Natural killer cell treated with Interleukin-12 subunit alpha and Interleukin-12 subunit beta and Interleukin-15 and Interleukin-18, amount 100 ng/mL, for 72 hours (primary cell): ENCODE measurements at regions not wholly inside any gene's neighbourhood (a gene's known extent, or its start where the extent isn't known, plus 50 kb on each side); places are given as distances from the start of the nearest gene placed in this dataset.

Experiments
- ATAC-seq, 2 donors: fragments of 150-1000 bp; cut with Tn5 transposase in 1 of 2; sonication (Bioruptor Pico), chemical (Tn5 transposase) in 1 of 2; 2 replicates each; pipeline ENCODE4 v1.10.0; 2021
- DNase-seq: peaks from one replicate; pipeline ENCODE4 v3.0.0; 2022; ENCODE audit warnings: low spot score
- H3K27ac Mint-ChIP-seq, 2 donors: 1 replicate in 1 of 2; 2 replicates in 1 of 2; pipeline ENCODE4 v1.8.0; 2022; ENCODE audit warnings: mixed read lengths in 2 of 2, mild to moderate bottlenecking in 1 of 2, moderate library complexity in 1 of 2
- H3K27me3 Mint-ChIP-seq, 2 donors: 1 replicate in 1 of 2; 2 replicates in 1 of 2; pipeline ENCODE4 v1.8.0; 2022; ENCODE audit warnings: mixed read lengths in 2 of 2
- H3K36me3 Mint-ChIP-seq: one replicate; pipeline ENCODE4 v1.8.0; 2022; ENCODE audit warnings: mixed read lengths
- H3K4me1 Mint-ChIP-seq, 2 donors: 1 replicate in 1 of 2; 2 replicates in 1 of 2; pipeline ENCODE4 v1.8.0; 2022; ENCODE audit warnings: low read depth in 2 of 2, mixed read lengths in 2 of 2, mild to moderate bottlenecking in 1 of 2
- H3K4me3 Mint-ChIP-seq: one replicate; pipeline ENCODE4 v1.8.0; 2022; ENCODE audit warnings: mixed read lengths
- H3K9me3 Mint-ChIP-seq: 2 replicates; pipeline ENCODE4 v1.8.0; 2022; ENCODE audit warnings: mixed read lengths

GRCh38 chr2:146844226-146844990 lies 1000.4 kb upstream of the ACVR2A start:
- DNase-seq (no peak), ATAC-seq (no peak)
- Mint-ChIP-seq H3K4me1 (no peaks in the 10 kb centered on the region), H3K4me3 (no peak overlapping the region), H3K27me3 (no peaks in the 10 kb centered on the region), H3K36me3 (no peaks in the 10 kb centered on the region), H3K9me3 (peaks cover 11% of the 10 kb centered on the region), H3K27ac (no peak overlapping the region)

- Mint-ChIP-seq H3K36me3 (no peaks in the 10 kb centered on the region), H3K27ac (no peak overlapping the region), H3K27me3 (no peaks in the 10 kb centered on the region), H3K9me3 (peaks cover 21% of the 10 kb centered on the region), H3K4me3 (no peak overlapping the region), H3K4me1 (no peaks in the 10 kb centered on the region)
- ATAC-seq: no peak
- no peak for DNase-seq
These were observed 1007.0 kb upstream of the ACVR2A start for GRCh38 chr2:146837857-146838256.

GRCh38 chr2:146826388-146826787 lies 1018.4 kb upstream of the ACVR2A start:
- H3K36me3 Mint-ChIP-seq: no peaks in the 10 kb centered on the region
- no peak overlapping the region for H3K4me3 Mint-ChIP-seq
- H3K9me3 Mint-ChIP-seq: peaks cover 5% of the 10 kb centered on the region
- no peak for DNase-seq
- no peak for ATAC-seq
- no peaks in the 10 kb centered on the region for H3K4me1 Mint-ChIP-seq
- H3K27me3 Mint-ChIP-seq: no peaks in the 10 kb centered on the region
- H3K27ac Mint-ChIP-seq: no peak overlapping the region

GRCh38 chr2:146821836-146822316 lies 1023.0 kb upstream of the ACVR2A start:
- H3K36me3 Mint-ChIP-seq: no peaks in the 10 kb centered on the region
- no peaks in the 10 kb centered on the region for H3K4me1 Mint-ChIP-seq
- no peak overlapping the region for H3K4me3 Mint-ChIP-seq
- no peak overlapping the region for H3K27ac Mint-ChIP-seq
- peaks cover 5% of the 10 kb centered on the region for H3K9me3 Mint-ChIP-seq
- DNase-seq: no peak
- no peak for ATAC-seq
- no peaks in the 10 kb centered on the region for H3K27me3 Mint-ChIP-seq

GRCh38 chr2:146820672-146821071 lies 1024.2 kb upstream of the ACVR2A start:
- H3K9me3 Mint-ChIP-seq: peaks cover 5% of the 10 kb centered on the region
- no peak overlapping the region for H3K27ac Mint-ChIP-seq
- H3K4me1 Mint-ChIP-seq: no peaks in the 10 kb centered on the region
- H3K36me3 Mint-ChIP-seq: no peaks in the 10 kb centered on the region
- ATAC-seq (no peak), DNase-seq (no peak)
- H3K27me3 Mint-ChIP-seq: no peaks in the 10 kb centered on the region
- H3K4me3 Mint-ChIP-seq: no peak overlapping the region

- no peaks in the 10 kb centered on the region for H3K36me3 Mint-ChIP-seq
- ATAC-seq: no peak
- no peak overlapping the region for H3K4me3 Mint-ChIP-seq
- no peak overlapping the region for H3K27ac Mint-ChIP-seq
- no peak for DNase-seq
- H3K4me1 Mint-ChIP-seq: no peaks in the 10 kb centered on the region
- H3K9me3 Mint-ChIP-seq: peaks cover 4% of the 10 kb centered on the region
- H3K27me3 Mint-ChIP-seq: no peaks in the 10 kb centered on the region
These were observed 1026.7 kb upstream of the ACVR2A start for GRCh38 chr2:146818122-146818521.

- ATAC-seq (no peak), DNase-seq (no peak)
- Mint-ChIP-seq H3K36me3 (no peaks in the 10 kb centered on the region), H3K27me3 (no peaks in the 10 kb centered on the region), H3K27ac (no peak overlapping the region), H3K9me3 (peaks cover under 1% of the 10 kb centered on the region), H3K4me1 (no peaks in the 10 kb centered on the region), H3K4me3 (no peak overlapping the region)
These were observed 1027.2 kb upstream of the ACVR2A start for GRCh38 chr2:146817613-146818012.

GRCh38 chr2:146814971-146815370 lies 1029.9 kb upstream of the ACVR2A start:
- no peak overlapping the region for H3K27ac Mint-ChIP-seq
- peaks cover 13% of the 10 kb centered on the region for H3K9me3 Mint-ChIP-seq
- H3K27me3 Mint-ChIP-seq: no peaks in the 10 kb centered on the region
- H3K36me3 Mint-ChIP-seq: peaks cover 4% of the 10 kb centered on the region
- H3K4me1 Mint-ChIP-seq: no peaks in the 10 kb centered on the region
- no peak for ATAC-seq
- H3K4me3 Mint-ChIP-seq: no peak overlapping the region
- DNase-seq: no peak

- no peaks in the 10 kb centered on the region for H3K27me3 Mint-ChIP-seq
- ATAC-seq (no peak), DNase-seq (no peak)
- H3K27ac Mint-ChIP-seq: no peak overlapping the region
- peaks cover 28% of the 10 kb centered on the region for H3K9me3 Mint-ChIP-seq
- peaks cover 14% of the 10 kb centered on the region for H3K36me3 Mint-ChIP-seq
- H3K4me1 Mint-ChIP-seq: no peaks in the 10 kb centered on the region
- H3K4me3 Mint-ChIP-seq: no peak overlapping the region
These were observed 1037.2 kb upstream of the ACVR2A start for GRCh38 chr2:146807568-146808168.

GRCh38 chr2:146806364-146807005 lies 1038.3 kb upstream of the ACVR2A start:
- Mint-ChIP-seq H3K4me3 (no peak overlapping the region), H3K27me3 (no peaks in the 10 kb centered on the region)

GRCh38 chr2:146804288-146804687 lies 1040.5 kb upstream of the ACVR2A start:
- no peaks in the 10 kb centered on the region for H3K27me3 Mint-ChIP-seq
- no peaks in the 10 kb centered on the region for H3K4me1 Mint-ChIP-seq
- H3K4me3 Mint-ChIP-seq: no peak overlapping the region
- H3K36me3 Mint-ChIP-seq: peaks cover 10% of the 10 kb centered on the region
- no peak overlapping the region for H3K27ac Mint-ChIP-seq
- peaks cover 16% of the 10 kb centered on the region for H3K9me3 Mint-ChIP-seq
- no peak for ATAC-seq
- DNase-seq: no peak

More at GRCh38 chr2:146806364-146807005, 1038.3 kb upstream of the ACVR2A start:
- no peak for ATAC-seq
- peaks cover 14% of the 10 kb centered on the region for H3K36me3 Mint-ChIP-seq
- H3K4me1 Mint-ChIP-seq: no peaks in the 10 kb centered on the region
- no peak overlapping the region for H3K27ac Mint-ChIP-seq
- DNase-seq: no peak
- H3K9me3 Mint-ChIP-seq: peaks cover 22% of the 10 kb centered on the region

- ATAC-seq (no peak), DNase-seq (no peak)
- peaks cover 11% of the 10 kb centered on the region for H3K9me3 Mint-ChIP-seq
- no peaks in the 10 kb centered on the region for H3K4me1 Mint-ChIP-seq
- no peak overlapping the region for H3K27ac Mint-ChIP-seq
- no peaks in the 10 kb centered on the region for H3K27me3 Mint-ChIP-seq
- H3K36me3 Mint-ChIP-seq: peaks cover 5% of the 10 kb centered on the region
- no peak overlapping the region for H3K4me3 Mint-ChIP-seq
These were observed 1042.9 kb upstream of the ACVR2A start for GRCh38 chr2:146801886-146802285.

GRCh38 chr2:146786396-146786795 lies 1058.4 kb upstream of the ACVR2A start:
- Mint-ChIP-seq H3K27me3 (no peaks in the 10 kb centered on the region), H3K27ac (no peak overlapping the region), H3K36me3 (peaks cover 27% of the 10 kb centered on the region), H3K4me3 (no peak overlapping the region), H3K4me1 (no peaks in the 10 kb centered on the region), H3K9me3 (peaks cover 35% of the 10 kb centered on the region)
- no peak for DNase-seq
- no peak for ATAC-seq

GRCh38 chr2:146785101-146785500 lies 1059.7 kb upstream of the ACVR2A start:
- ATAC-seq: no peak
- H3K4me1 Mint-ChIP-seq: no peaks in the 10 kb centered on the region
- no peak overlapping the region for H3K27ac Mint-ChIP-seq
- peaks cover 31% of the 10 kb centered on the region for H3K9me3 Mint-ChIP-seq
- H3K4me3 Mint-ChIP-seq: no peak overlapping the region
- no peak for DNase-seq
- peaks cover 22% of the 10 kb centered on the region for H3K36me3 Mint-ChIP-seq
- H3K27me3 Mint-ChIP-seq: no peaks in the 10 kb centered on the region
